Panc1 (cell line): ENCODE measurements at regions not wholly inside any gene's neighbourhood (a gene's known extent, or its start where the extent isn't known, plus 50 kb on each side); places are given as distances from the start of the nearest gene placed in this dataset.

Experiments
- ATAC-seq: fragments of 200-7000 bp; cut with Tn5 transposase; 2 replicates; pipeline ENCODE4 v1.9.1; 2020; ENCODE audit warnings: mild to moderate bottlenecking, moderate library complexity
- BruUV-seq: library from RNA; stranded (reverse); fragments of 400-500 nt; replicated peaks from 2 replicates; lab custom pipeline; 2021; lab: Mats Ljungman, UMichigan
- CTCF ChIA-PET: fragments of 300-600 bp; sonication (Branson Sonifier 250); formaldehyde crosslinking; loops from one replicate; lab custom pipeline; 2022; ENCODE audit warnings: antibody characterized with exemption; lab: Charles Lee
- POLR2A ChIA-PET: fragments of 300-600 bp; sonication (Branson Sonifier 250); formaldehyde crosslinking; loops from one replicate; lab custom pipeline; 2022; ENCODE audit warnings: antibody characterized with exemption; lab: Charles Lee
- DNase-seq: peaks from one replicate; pipeline ENCODE4 v3.0.0-alpha.2; 2010; ENCODE audit warnings: low read depth, low spot score
- H3K27ac ChIP-seq: 2 replicates; pipeline ENCODE4 v1.5.1; 2011; ENCODE audit warnings: mild to moderate bottlenecking, low read length, inconsistent platforms
- H3K27me3 ChIP-seq: fragments of 200-500 bp; sonication (Bioruptor generic); 2 replicates; pipeline ENCODE4 v1.6.0; 2014; ENCODE audit warnings: low read length, inconsistent platforms; ENCODE audit not compliant: control insufficient read depth, insufficient read depth
- H3K36me3 ChIP-seq: fragments of 200-500 bp; sonication (Bioruptor generic); 2 replicates; pipeline ENCODE4 v1.5.1; 2014; ENCODE audit warnings: inconsistent platforms, mild to moderate bottlenecking, low read length, moderate library complexity; ENCODE audit not compliant: control insufficient read depth, insufficient read depth
- H3K4me1 ChIP-seq: 2 replicates; pipeline ENCODE4 v1.5.1; 2011; ENCODE audit warnings: inconsistent platforms, mild to moderate bottlenecking, low read length, moderate library complexity; ENCODE audit not compliant: control insufficient read depth, insufficient read depth
- H3K4me3 ChIP-seq, 2 experiments: 2 replicates each; pipeline ENCODE4 v1.5.1; 2011 to 2012; ENCODE audit warnings: low read depth in 2 of 2, low read length in 2 of 2, mild to moderate bottlenecking in 2 of 2, inconsistent platforms in 1 of 2, moderate library complexity in 1 of 2
- H3K9me3 ChIP-seq: fragments of 200-500 bp; sonication (Bioruptor generic); 2 replicates; pipeline ENCODE4 v1.5.1; 2014; ENCODE audit warnings: low read depth, mild to moderate bottlenecking, inconsistent platforms, low read length, moderate library complexity; ENCODE audit not compliant: control insufficient read depth, insufficient read depth
- CTCF ChIP-seq: fragments of 450-650 bp; IDR thresholded peaks from 2 replicates; pipeline ENCODE4 v1.5.1; 2017; ENCODE audit warnings: mild to moderate bottlenecking
- POLR2AphosphoS5 ChIP-seq: IDR thresholded peaks from 2 replicates; pipeline ENCODE4 v1.6.1; 2012; ENCODE audit warnings: mild to moderate bottlenecking, low read depth, low read length, moderate library complexity
- REST ChIP-seq, 2 experiments: IDR thresholded peaks; 2 replicates each; pipeline ENCODE4 v1.6.1; 2011 to 2012; ENCODE audit warnings: low read depth in 2 of 2, control low read depth in 1 of 2, low read length in 1 of 2, mild to moderate bottlenecking in 1 of 2, moderate library complexity in 1 of 2; ENCODE audit not compliant: insufficient read depth in 1 of 2
- SIN3A ChIP-seq: IDR thresholded peaks from 2 replicates; pipeline ENCODE4 v1.6.1; 2012; ENCODE audit warnings: low read depth, mild to moderate bottlenecking, low read length, moderate library complexity, borderline replicate concordance; ENCODE audit not compliant: insufficient read depth
- TCF7L2 ChIP-seq: IDR thresholded peaks from 2 replicates; pipeline ENCODE4 v1.6.1; 2011; ENCODE audit warnings: mild to moderate bottlenecking, low read depth, low read length, inconsistent platforms
- in situ Hi-C: cut with HindIII; loops from 2 replicates; pipeline ENCODE4 v1.10.0; 2016; ENCODE audit warnings: low sequenced_read_pairs, low pct_unique_long_range_greater_than_20kb
- intact Hi-C: fragments of 100-400 bp; cut with micrococcal nuclease; formaldehyde crosslinking; loops from one replicate; pipeline ENCODE4 v1.10.0; 2022; ENCODE audit not compliant: unreplicated experiment

GRCh38 chr20:56060486-56060885 is 55.2 kb upstream of the CBLN4 start:
- intact Hi-C loops (no loop called here), in situ Hi-C loops (no loop called here)
- DNase-seq (no peak), ATAC-seq (no peak)
- Histone ChIP-seq H3K36me3 (no peaks in the 10 kb centered on the region), H3K9me3 (no peaks in the 10 kb centered on the region), H3K4me3 (no peak overlapping the region), H3K27ac (no peak overlapping the region), H3K4me1 (no peaks in the 10 kb centered on the region), H3K27me3 (no peaks in the 10 kb centered on the region)
- TF ChIP-seq CTCF, result no peak
- no peak for TF ChIP-seq POLR2AphosphoS5
- TF ChIP-seq TCF7L2, result no peak
- TF ChIP-seq SIN3A, result no peak
- TF ChIP-seq REST (IDR thresholded peaks at IDR 0.05; ENCODE audit: insufficient read depth in 1 of 2, low read depth in 2 of 2, low read length in 1 of 2), result no peak
- CTCF ChIA-PET, result interaction anchor here (0.6 kb wide), 1 partner anchor 11 kb away, joined by 3 read pairs; no protein-coding TSS in a partner anchor
- no TSS peak for BruUV-seq
- POLR2A ChIA-PET, result no interaction called here

GRCh38 chr20:56069016-56069415 is 63.7 kb upstream of the CBLN4 start:
- intact Hi-C loops, result no loop called here
- BruUV-seq, result no TSS peak
- H3K36me3 ChIP-seq, result no peaks in the 10 kb centered on the region
- ATAC-seq, result no peak
- CTCF ChIA-PET, result no interaction called here
- no peak for DNase-seq
- no peak overlapping the region for H3K4me3 ChIP-seq
- H3K9me3 ChIP-seq, result no peaks in the 10 kb centered on the region
- H3K4me1 ChIP-seq, result no peaks in the 10 kb centered on the region
- POLR2A ChIA-PET, result no interaction called here
- in situ Hi-C loops, result no loop called here
- no peak overlapping the region for H3K27ac ChIP-seq
- H3K27me3 ChIP-seq, result no peaks in the 10 kb centered on the region
- TF ChIP-seq SIN3A (no peak), CTCF (no peak), TCF7L2 (no peak), POLR2AphosphoS5 (no peak)
